ENCODE measurements at regions not wholly inside any gene's neighbourhood (a gene's known extent, or its start where the extent isn't known, plus 50 kb on each side); places are given as distances from the start of the nearest gene placed in this dataset.
A peak's percentile ranks its signal among the peaks of the same experiment; 100 is the strongest.

DNA sequence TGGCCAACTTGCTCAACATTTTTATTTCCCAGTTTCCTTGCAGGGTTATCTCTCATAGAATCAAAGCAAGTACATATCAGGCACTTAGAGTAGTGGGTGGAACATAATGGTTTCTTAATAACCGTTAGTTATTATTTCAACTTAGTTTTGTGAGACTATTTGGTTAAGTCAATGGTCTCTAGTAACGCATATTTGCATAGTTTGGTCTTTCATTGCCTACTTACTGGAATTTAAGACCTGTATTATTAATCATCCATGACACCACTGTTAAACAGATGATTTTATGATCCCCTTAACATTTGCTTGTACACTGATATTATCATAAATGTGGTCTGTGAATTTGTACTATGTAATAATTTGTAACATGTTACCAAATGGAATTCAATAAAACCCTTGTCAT lies 70.9 kb upstream of the SMIM31 start:
- Histone ChIP-seq H3K27ac (ENCODE audit: low read depth in 2 of 2, low read length in 2 of 2) (no peak overlapping the region), H3K9me3 (ENCODE audit: control insufficient read depth in 2 of 3, insufficient read depth in 1 of 3, low read length in 3 of 3) (no peaks in the 10 kb centered on the region), H3K9ac (ENCODE audit: low read length in 3 of 3) (no peak overlapping the region), H3K4me3 (ENCODE audit: low read length in 3 of 3) (no peak overlapping the region), H3K4me1 (ENCODE audit: control insufficient read depth in 2 of 3, insufficient read depth in 2 of 3, low read depth in 1 of 3, low read length in 3 of 3) (no peaks in the 10 kb centered on the region), H3K36me3 (ENCODE audit: control insufficient read depth in 2 of 3, insufficient read depth in 3 of 3, low read length in 3 of 3) (no peaks in the 10 kb centered on the region), H3K27me3 (ENCODE audit: control insufficient read depth, insufficient read depth, low read length) (no peaks in the 10 kb centered on the region)
- TF ChIP-seq, protein P1, sequence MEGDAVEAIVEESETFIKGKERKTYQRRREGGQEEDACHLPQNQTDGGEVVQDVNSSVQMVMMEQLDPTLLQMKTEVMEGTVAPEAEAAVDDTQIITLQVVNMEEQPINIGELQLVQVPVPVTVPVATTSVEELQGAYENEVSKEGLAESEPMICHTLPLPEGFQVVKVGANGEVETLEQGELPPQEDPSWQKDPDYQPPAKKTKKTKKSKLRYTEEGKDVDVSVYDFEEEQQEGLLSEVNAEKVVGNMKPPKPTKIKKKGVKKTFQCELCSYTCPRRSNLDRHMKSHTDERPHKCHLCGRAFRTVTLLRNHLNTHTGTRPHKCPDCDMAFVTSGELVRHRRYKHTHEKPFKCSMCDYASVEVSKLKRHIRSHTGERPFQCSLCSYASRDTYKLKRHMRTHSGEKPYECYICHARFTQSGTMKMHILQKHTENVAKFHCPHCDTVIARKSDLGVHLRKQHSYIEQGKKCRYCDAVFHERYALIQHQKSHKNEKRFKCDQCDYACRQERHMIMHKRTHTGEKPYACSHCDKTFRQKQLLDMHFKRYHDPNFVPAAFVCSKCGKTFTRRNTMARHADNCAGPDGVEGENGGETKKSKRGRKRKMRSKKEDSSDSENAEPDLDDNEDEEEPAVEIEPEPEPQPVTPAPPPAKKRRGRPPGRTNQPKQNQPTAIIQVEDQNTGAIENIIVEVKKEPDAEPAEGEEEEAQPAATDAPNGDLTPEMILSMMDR (IDR thresholded peaks at IDR 0.05; ENCODE audit: borderline replicate concordance, extremely low read depth, insufficient read depth): no peak
- FAIRE-seq (no peak), DNase-seq (no peak)
- intact Hi-C loops (cut with DNase I): no loop called here

DNA sequence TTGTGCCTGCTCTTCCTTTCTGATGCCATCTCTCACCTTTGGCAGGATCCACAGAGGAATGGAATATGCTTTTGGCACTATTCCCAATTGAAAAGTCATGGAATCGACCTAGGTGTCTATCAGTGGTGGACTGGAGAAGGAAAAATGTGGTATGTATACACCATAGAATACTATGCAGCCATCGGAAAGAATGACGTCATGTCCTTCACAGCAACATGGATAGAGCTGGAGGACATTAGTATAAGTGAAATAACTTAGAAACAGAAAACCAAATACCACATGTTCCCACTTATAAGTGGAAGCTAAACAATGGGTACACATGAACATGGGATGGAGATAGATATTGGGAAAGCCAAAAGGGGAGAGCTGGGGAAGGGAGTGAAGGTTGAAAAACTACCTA lies 58.3 kb upstream of the SMIM31 start:
- no peaks in the 10 kb centered on the region for H3K4me1 ChIP-seq (ENCODE audit: control insufficient read depth in 2 of 3, insufficient read depth in 2 of 3, low read depth in 1 of 3, low read length in 3 of 3)
- no peaks in the 10 kb centered on the region for H3K9me3 ChIP-seq (ENCODE audit: control insufficient read depth in 2 of 3, insufficient read depth in 1 of 3, low read length in 3 of 3)
- H3K4me3 ChIP-seq (ENCODE audit: low read length in 3 of 3): no peak overlapping the region
- no peak overlapping the region for H3K27ac ChIP-seq (ENCODE audit: low read depth in 2 of 2, low read length in 2 of 2)
- FAIRE-seq (no peak), DNase-seq (no peak)
- intact Hi-C loops (cut with DNase I): no loop called here
- no peaks in the 10 kb centered on the region for H3K36me3 ChIP-seq (ENCODE audit: control insufficient read depth in 2 of 3, insufficient read depth in 3 of 3, low read length in 3 of 3)
- H3K27me3 ChIP-seq (ENCODE audit: control insufficient read depth, insufficient read depth, low read length): no peaks in the 10 kb centered on the region
- TF ChIP-seq, protein P1 (IDR thresholded peaks at IDR 0.05; ENCODE audit: borderline replicate concordance, extremely low read depth, insufficient read depth): no peak
- H3K9ac ChIP-seq (ENCODE audit: low read length in 3 of 3): no peak overlapping the region

DNA sequence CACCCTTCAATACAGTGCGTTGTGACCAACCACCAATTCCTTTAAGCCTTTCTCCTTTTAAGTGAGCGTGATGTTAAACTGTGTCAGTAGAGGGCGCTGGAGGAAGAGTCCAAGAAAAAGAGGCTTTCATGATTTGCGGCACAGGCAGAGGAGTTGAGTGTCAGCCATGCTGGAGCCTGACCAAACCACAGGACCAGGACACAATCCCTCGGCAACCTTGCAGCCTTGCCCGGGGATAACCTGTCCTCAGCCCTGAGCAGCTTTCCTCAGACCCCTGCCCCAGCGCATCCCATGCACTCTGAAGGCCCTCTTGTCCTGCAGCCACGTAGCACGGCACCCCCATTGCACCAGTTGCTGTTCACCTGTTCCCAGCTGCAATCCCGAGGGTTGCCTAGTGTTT lies 53.5 kb upstream of the SMIM31 start:
- FAIRE-seq (no peak), DNase-seq (peak in 1 of 5 donors; percentile 20)
- TF ChIP-seq, protein P1 (IDR thresholded peaks at IDR 0.05; ENCODE audit: borderline replicate concordance, extremely low read depth, insufficient read depth): no peak
- H3K9ac ChIP-seq (ENCODE audit: low read length in 3 of 3): no peak overlapping the region
- H3K4me3 ChIP-seq (ENCODE audit: low read length in 3 of 3): no peak overlapping the region
- no peaks in the 10 kb centered on the region for H3K9me3 ChIP-seq (ENCODE audit: control insufficient read depth in 2 of 3, insufficient read depth in 1 of 3, low read length in 3 of 3)
- no peaks in the 10 kb centered on the region for H3K27me3 ChIP-seq (ENCODE audit: control insufficient read depth, insufficient read depth, low read length)
- no peaks in the 10 kb centered on the region for H3K4me1 ChIP-seq (ENCODE audit: control insufficient read depth in 2 of 3, insufficient read depth in 2 of 3, low read depth in 1 of 3, low read length in 3 of 3)
- intact Hi-C loops (cut with DNase I): no loop called here
- no peaks in the 10 kb centered on the region for H3K36me3 ChIP-seq (ENCODE audit: control insufficient read depth in 2 of 3, insufficient read depth in 3 of 3, low read length in 3 of 3)
- H3K27ac ChIP-seq (ENCODE audit: low read depth in 2 of 2, low read length in 2 of 2): no peak overlapping the region

DNA sequence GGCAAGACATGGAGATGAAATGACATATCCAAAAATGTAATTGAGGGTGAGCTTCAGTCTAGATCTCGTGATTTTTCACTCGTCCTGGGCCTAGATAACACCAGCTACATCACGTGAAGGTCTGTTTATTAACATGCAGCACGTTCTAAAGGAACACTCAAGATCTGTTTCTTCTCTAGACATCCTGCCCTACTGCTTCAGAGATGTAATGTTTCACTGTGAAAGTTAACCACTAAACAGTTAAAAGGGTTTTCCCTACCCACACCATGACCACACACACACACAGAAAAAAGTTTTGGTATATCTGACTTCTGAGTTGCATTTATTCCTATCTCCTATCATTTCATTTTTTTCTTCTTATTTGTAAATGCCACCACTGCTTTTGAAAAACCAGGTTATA lies 52.3 kb upstream of the SMIM31 start:
- TF ChIP-seq, protein P1 (IDR thresholded peaks at IDR 0.05; ENCODE audit: borderline replicate concordance, extremely low read depth, insufficient read depth): no peak
- H3K4me1 ChIP-seq (ENCODE audit: control insufficient read depth in 2 of 3, insufficient read depth in 2 of 3, low read depth in 1 of 3, low read length in 3 of 3): no peaks in the 10 kb centered on the region
- H3K27me3 ChIP-seq (ENCODE audit: control insufficient read depth, insufficient read depth, low read length): no peaks in the 10 kb centered on the region
- no peaks in the 10 kb centered on the region for H3K36me3 ChIP-seq (ENCODE audit: control insufficient read depth in 2 of 3, insufficient read depth in 3 of 3, low read length in 3 of 3)
- no peak overlapping the region for H3K9ac ChIP-seq (ENCODE audit: low read length in 3 of 3)
- no peak overlapping the region for H3K27ac ChIP-seq (ENCODE audit: low read depth in 2 of 2, low read length in 2 of 2)
- H3K9me3 ChIP-seq (ENCODE audit: control insufficient read depth in 2 of 3, insufficient read depth in 1 of 3, low read length in 3 of 3): no peaks in the 10 kb centered on the region
- DNase-seq (no peak), FAIRE-seq (no peak)
- no peak overlapping the region for H3K4me3 ChIP-seq (ENCODE audit: low read length in 3 of 3)
- intact Hi-C loops (cut with DNase I): no loop called here
